Osteoblast (primary cell): ENCODE measurements at regions not wholly inside any gene's neighbourhood (a gene's known extent, or its start where the extent isn't known, plus 50 kb on each side); places are given as distances from the start of the nearest gene placed in this dataset.

ENCODE experiments used
- DNase-seq: peaks from one replicate; pipeline ENCODE4 v3.0.0; 2011; ENCODE audit warnings: low spot score, mixed read lengths; ENCODE audit not compliant: insufficient read length; ENCODE audit errors: missing footprints
- H2AFZ ChIP-seq: 2 replicates; pipeline ENCODE4 v1.6.0; 2011; ENCODE audit warnings: mild to moderate bottlenecking, low read length
- H3K27ac ChIP-seq: 2 replicates; pipeline ENCODE4 v1.5.1; 2011; ENCODE audit warnings: mild to moderate bottlenecking, low read depth, low read length, moderate library complexity
- H3K27me3 ChIP-seq: 2 replicates; pipeline ENCODE4 v1.6.0; 2012; ENCODE audit warnings: mild to moderate bottlenecking, control low read depth, inconsistent platforms, low read length, moderate library complexity; ENCODE audit not compliant: insufficient read depth
- H3K36me3 ChIP-seq: 2 replicates; pipeline ENCODE4 v1.5.1; 2011; ENCODE audit warnings: mild to moderate bottlenecking, low read length, control low read depth, moderate library complexity; ENCODE audit not compliant: insufficient read depth
- H3K4me1 ChIP-seq: 2 replicates; pipeline ENCODE4 v1.5.1; 2011; ENCODE audit warnings: mild to moderate bottlenecking, low read length, control low read depth, moderate library complexity; ENCODE audit not compliant: insufficient read depth
- H3K4me2 ChIP-seq: 2 replicates; pipeline ENCODE4 v1.6.0; 2011; ENCODE audit warnings: mild to moderate bottlenecking, low read length; ENCODE audit not compliant: insufficient read depth
- H3K4me3 ChIP-seq: fragments of 200-600 bp; sonication (generic); 3 replicates; pipeline ENCODE4 v1.5.1; 2012; ENCODE audit warnings: mild to moderate bottlenecking, low read length, inconsistent platforms; ENCODE audit not compliant: insufficient read depth
- H3K79me2 ChIP-seq: 2 replicates; pipeline ENCODE4 v1.6.0; 2012; ENCODE audit warnings: mild to moderate bottlenecking, low read length, control low read depth, inconsistent platforms; ENCODE audit not compliant: insufficient read depth
- H3K9me3 ChIP-seq: 2 replicates; pipeline ENCODE4 v1.5.1; 2011; ENCODE audit warnings: low read depth, low read length, control low read depth
- H4K20me1 ChIP-seq: 2 replicates; pipeline ENCODE4 v1.6.0; 2012; ENCODE audit warnings: mild to moderate bottlenecking, low read length, control low read depth; ENCODE audit not compliant: insufficient read depth
- TF ChIP-seq, protein P1 (sequence below): IDR thresholded peaks from 2 replicates; pipeline ENCODE4 v1.5.1; 2011; ENCODE audit warnings: mild to moderate bottlenecking, low read depth, low read length, moderate library complexity; ENCODE audit errors: extremely low read depth

DNA sequence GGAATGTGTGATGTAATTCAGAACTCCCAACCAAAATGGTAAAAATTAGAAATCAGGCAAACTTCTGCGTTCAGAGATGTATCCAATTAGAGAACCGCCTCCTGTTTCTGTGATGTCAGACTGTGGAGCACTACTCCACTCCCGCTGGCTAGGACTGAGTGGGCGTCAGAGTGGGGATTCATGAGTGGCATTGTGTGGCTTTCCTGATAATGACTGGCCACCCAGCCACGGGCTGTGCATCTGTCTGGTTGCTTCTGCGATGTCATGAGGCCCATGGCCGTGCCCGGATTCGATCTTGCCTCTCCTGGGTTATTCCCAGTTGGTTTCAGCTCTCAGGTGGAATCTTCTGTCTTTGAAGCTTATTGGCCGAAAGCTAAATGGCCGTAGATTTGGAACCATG, 87.1 kb upstream of the KCNA1 start:
- no peak overlapping the region for H2AFZ ChIP-seq
- no peak overlapping the region for H3K27ac ChIP-seq
- TF ChIP-seq, protein P1, sequence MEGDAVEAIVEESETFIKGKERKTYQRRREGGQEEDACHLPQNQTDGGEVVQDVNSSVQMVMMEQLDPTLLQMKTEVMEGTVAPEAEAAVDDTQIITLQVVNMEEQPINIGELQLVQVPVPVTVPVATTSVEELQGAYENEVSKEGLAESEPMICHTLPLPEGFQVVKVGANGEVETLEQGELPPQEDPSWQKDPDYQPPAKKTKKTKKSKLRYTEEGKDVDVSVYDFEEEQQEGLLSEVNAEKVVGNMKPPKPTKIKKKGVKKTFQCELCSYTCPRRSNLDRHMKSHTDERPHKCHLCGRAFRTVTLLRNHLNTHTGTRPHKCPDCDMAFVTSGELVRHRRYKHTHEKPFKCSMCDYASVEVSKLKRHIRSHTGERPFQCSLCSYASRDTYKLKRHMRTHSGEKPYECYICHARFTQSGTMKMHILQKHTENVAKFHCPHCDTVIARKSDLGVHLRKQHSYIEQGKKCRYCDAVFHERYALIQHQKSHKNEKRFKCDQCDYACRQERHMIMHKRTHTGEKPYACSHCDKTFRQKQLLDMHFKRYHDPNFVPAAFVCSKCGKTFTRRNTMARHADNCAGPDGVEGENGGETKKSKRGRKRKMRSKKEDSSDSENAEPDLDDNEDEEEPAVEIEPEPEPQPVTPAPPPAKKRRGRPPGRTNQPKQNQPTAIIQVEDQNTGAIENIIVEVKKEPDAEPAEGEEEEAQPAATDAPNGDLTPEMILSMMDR: no peak
- H3K9me3 ChIP-seq: no peaks in the 10 kb centered on the region
- peaks cover 2% of the 10 kb centered on the region for H3K27me3 ChIP-seq
- no peak for DNase-seq
- H3K4me1 ChIP-seq: peaks cover 5% of the 10 kb centered on the region
- no peaks in the 10 kb centered on the region for H4K20me1 ChIP-seq
- H3K79me2 ChIP-seq: no peaks in the 10 kb centered on the region
- no peak overlapping the region for H3K4me3 ChIP-seq
- H3K4me2 ChIP-seq: no peak overlapping the region
- no peaks in the 10 kb centered on the region for H3K36me3 ChIP-seq

DNA sequence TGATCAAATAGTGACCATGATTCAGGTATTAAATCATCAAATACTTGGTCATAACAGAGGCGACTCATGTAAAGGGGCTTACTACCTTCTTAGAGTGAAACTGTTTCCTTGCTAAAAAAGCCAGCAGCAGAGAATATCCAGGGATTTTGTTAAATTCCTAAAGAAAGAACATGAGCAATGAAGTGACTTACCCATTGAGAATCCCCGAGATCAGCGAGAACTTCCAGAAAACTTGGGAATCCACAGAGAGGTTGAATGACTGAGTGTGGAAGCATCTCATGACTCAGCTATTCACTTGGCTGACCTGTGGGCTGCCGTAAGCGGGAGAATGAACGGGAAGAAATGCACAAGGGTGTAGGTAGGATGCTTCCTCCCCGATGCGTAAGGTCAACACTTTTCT, 85.3 kb upstream of the KCNA1 start:
- Histone ChIP-seq H2AFZ (no peak overlapping the region), H3K27ac (no peak overlapping the region), H4K20me1 (no peaks in the 10 kb centered on the region), H3K27me3 (no peaks in the 10 kb centered on the region), H3K9me3 (no peaks in the 10 kb centered on the region), H3K4me3 (no peak overlapping the region), H3K36me3 (no peaks in the 10 kb centered on the region), H3K4me1 (peaks cover 5% of the 10 kb centered on the region), H3K4me2 (no peak overlapping the region), H3K79me2 (no peaks in the 10 kb centered on the region)
- no peak for DNase-seq
- TF ChIP-seq, protein P1: no peak

DNA sequence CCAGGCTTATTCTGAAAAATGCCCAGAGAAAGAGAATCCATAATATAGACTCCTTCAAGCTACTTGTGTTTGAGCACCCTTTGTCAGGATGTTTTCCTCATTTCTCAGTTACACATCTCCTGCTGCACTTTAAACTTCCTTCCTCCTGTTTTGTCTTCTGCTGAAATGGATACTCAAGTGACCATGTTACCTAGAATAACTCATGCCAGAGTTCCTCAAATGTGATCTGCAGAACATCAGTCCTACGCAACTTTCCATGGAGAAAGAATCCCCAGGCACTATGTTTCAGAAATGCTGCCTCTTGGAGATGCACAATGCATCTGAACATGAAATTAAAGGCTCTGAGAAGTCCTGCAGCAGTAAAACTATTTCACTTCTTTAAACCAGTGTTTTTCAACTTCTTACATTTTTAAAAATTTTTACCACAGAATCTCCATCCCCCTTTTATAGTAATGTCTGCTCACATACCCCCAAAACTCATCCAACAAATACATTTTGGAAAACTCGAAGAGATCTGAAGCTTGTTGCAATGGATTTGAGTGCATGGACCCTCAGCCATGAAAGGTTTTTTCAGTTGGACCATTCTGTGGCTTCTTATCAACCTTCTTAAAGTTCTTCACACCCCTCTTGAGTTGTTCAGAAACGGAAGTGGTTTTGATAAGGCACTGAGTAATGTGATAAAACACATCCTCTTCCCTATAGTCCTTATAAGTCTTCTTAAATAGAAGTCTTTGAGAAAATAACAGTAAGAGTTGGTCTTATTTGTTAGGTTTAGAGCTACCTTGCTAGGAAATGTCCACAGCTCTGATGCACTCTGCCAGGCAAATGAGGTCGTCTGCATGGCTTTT, 84.5 kb upstream of the KCNA1 start:
- DNase-seq: no peak
- H3K27ac ChIP-seq: no peak overlapping the region
- H3K4me2 ChIP-seq: no peak overlapping the region
- H3K79me2 ChIP-seq: no peaks in the 10 kb centered on the region
- H4K20me1 ChIP-seq: no peaks in the 10 kb centered on the region
- H3K36me3 ChIP-seq: no peaks in the 10 kb centered on the region
- no peaks in the 10 kb centered on the region for H3K27me3 ChIP-seq
- no peaks in the 10 kb centered on the region for H3K9me3 ChIP-seq
- H2AFZ ChIP-seq: no peak overlapping the region
- peaks cover 5% of the 10 kb centered on the region for H3K4me1 ChIP-seq
- TF ChIP-seq, protein P1: no peak
- no peak overlapping the region for H3K4me3 ChIP-seq

DNA sequence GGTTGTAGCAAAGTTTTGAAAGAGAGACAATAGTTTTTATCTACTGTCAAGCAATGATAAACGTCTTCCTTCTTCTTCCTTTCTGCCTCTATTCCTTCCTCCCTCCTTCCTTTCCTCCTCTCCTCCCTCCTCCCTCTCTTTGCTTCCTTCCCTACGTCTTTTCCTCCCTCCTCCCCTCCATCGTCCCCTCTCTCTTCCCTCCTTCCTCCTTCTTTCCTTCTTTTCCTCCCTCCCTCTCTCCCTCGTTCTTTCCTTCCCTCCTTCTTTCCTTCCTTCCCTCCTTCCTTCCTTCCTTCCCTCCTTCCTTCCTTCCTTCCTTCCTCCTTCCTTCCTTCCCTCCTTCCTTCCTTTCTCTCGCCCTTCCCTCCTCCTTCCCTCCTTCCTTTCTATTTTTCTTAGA, 82.8 kb upstream of the KCNA1 start:
- Histone ChIP-seq H3K4me2 (no peak overlapping the region), H3K4me1 (peaks cover 5% of the 10 kb centered on the region), H2AFZ (no peak overlapping the region), H4K20me1 (no peaks in the 10 kb centered on the region), H3K79me2 (no peaks in the 10 kb centered on the region), H3K4me3 (no peak overlapping the region), H3K9me3 (no peaks in the 10 kb centered on the region), H3K36me3 (no peaks in the 10 kb centered on the region), H3K27me3 (no peaks in the 10 kb centered on the region), H3K27ac (no peak overlapping the region)
- DNase-seq: no peak
- TF ChIP-seq, protein P1: no peak
